Endometrium (tissue), 2 donors: ENCODE measurements at regions not wholly inside any gene's neighbourhood (a gene's known extent, or its start where the extent isn't known, plus 50 kb on each side); places are given as distances from the start of the nearest gene placed in this dataset.
"Not testable (repeated sequence)": the region's sequence is repeated elsewhere in the genome, so short reads cannot be mapped to it uniquely, and the experiment has no call there.

ENCODE experiments used
- FAIRE-seq: peaks from 2 replicates; lab custom pipeline; 2012; peaks lifted over from hg19 to GRCh38; lab: Jason Lieb, UNC
- donor health status: control.
- donor health status: control.

GRCh38 chr17:71164561-71164960, 956.3 kb upstream of the SOX9 start:
- no peak for FAIRE-seq

- FAIRE-seq: no peak
Observed at GRCh38 chr17:71166311-71166710, 954.5 kb upstream of the SOX9 start.

GRCh38 chr17:71168053-71168741, 952.6 kb upstream of the SOX9 start:
- FAIRE-seq: no peak

- no peak for FAIRE-seq
Observed at GRCh38 chr17:71170070-71170469, 950.8 kb upstream of the SOX9 start.

GRCh38 chr17:71171270-71171669, 949.5 kb upstream of the SOX9 start:
- FAIRE-seq: no peak

- no peak for FAIRE-seq
Observed at GRCh38 chr17:71173991-71174390, 946.8 kb upstream of the SOX9 start.

- no peak for FAIRE-seq
Observed at GRCh38 chr17:71176331-71176730, 944.5 kb upstream of the SOX9 start.

GRCh38 chr17:71176928-71177443, 943.8 kb upstream of the SOX9 start:
- peak; percentile 91 for FAIRE-seq

GRCh38 chr17:71180801-71181385, 939.9 kb upstream of the SOX9 start:
- no peak for FAIRE-seq

GRCh38 chr17:71183066-71183660, 937.7 kb upstream of the SOX9 start:
- FAIRE-seq: no peak

- FAIRE-seq: no peak
Observed at GRCh38 chr17:71184716-71185115, 936.1 kb upstream of the SOX9 start.

- no peak for FAIRE-seq
Observed at GRCh38 chr17:71187145-71187878, 933.5 kb upstream of the SOX9 start.

GRCh38 chr17:71188811-71189492, 931.9 kb upstream of the SOX9 start:
- FAIRE-seq: no peak

- no peak for FAIRE-seq
Observed at GRCh38 chr17:71189493-71189831, 931.4 kb upstream of the SOX9 start.

- no peak for FAIRE-seq
Observed at GRCh38 chr17:71192039-71192555, 928.7 kb upstream of the SOX9 start.

- FAIRE-seq: no peak
Observed at GRCh38 chr17:71192848-71193247, 928.0 kb upstream of the SOX9 start.

GRCh38 chr17:71200597-71200996, 920.2 kb upstream of the SOX9 start:
- no peak for FAIRE-seq

GRCh38 chr17:71201639-71202038, 919.2 kb upstream of the SOX9 start:
- no peak for FAIRE-seq

GRCh38 chr17:71202449-71202848, 918.4 kb upstream of the SOX9 start:
- no peak for FAIRE-seq

- no peak for FAIRE-seq
Observed at GRCh38 chr17:71203953-71204352, 916.9 kb upstream of the SOX9 start.

GRCh38 chr17:71205951-71206350, 914.9 kb upstream of the SOX9 start:
- not testable (repeated sequence) for FAIRE-seq

GRCh38 chr17:71208111-71208704, 912.6 kb upstream of the SOX9 start:
- no peak for FAIRE-seq
